ENCODE measurements at regions not wholly inside any gene's neighbourhood (a gene's known extent, or its start where the extent isn't known, plus 50 kb on each side); places are given as distances from the start of the nearest gene placed in this dataset.

DNA sequence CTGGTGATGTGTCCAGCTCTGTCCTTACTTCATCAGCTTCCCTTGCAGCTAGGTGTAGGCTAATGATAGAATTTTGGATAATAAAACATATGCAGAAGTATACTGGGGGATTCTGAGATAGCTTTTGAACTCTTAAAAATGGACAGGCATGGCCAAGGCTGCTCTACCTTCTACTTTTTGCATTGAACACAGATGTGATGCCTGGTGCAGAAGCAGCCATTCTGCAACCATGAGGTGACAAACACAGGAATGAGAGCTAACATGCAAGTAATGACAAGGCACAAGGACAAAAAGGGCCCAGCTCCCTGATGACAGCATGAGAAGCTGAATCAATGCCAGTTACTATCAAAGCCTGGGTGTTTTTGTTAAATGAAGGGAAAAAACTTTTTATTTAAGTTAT lies 686.5 kb upstream of the AUTS2 start:
- TF ChIP-seq EZH2 (IDR thresholded peaks at IDR 0.05; ENCODE audit: insufficient read depth, poor library complexity, severe bottlenecking), result no peak
- TF ChIP-seq EZH2phosphoT487 (IDR thresholded peaks at IDR 0.05; ENCODE audit: insufficient read depth, low read depth), result no peak

Data from GM23248 (cell line).